HG02943 (cell line): ENCODE measurements at regions not wholly inside any gene's neighbourhood (a gene's known extent, or its start where the extent isn't known, plus 50 kb on each side); places are given as distances from the start of the nearest gene placed in this dataset.

Source experiments
- ATAC-seq: cut with Tn5 transposase; IDR thresholded peaks from one replicate; pipeline ENCODE4 v1.9.1; 2021; ENCODE audit warnings: mild to moderate bottlenecking, low read depth, moderate library complexity; ENCODE audit not compliant: unreplicated experiment

DNA sequence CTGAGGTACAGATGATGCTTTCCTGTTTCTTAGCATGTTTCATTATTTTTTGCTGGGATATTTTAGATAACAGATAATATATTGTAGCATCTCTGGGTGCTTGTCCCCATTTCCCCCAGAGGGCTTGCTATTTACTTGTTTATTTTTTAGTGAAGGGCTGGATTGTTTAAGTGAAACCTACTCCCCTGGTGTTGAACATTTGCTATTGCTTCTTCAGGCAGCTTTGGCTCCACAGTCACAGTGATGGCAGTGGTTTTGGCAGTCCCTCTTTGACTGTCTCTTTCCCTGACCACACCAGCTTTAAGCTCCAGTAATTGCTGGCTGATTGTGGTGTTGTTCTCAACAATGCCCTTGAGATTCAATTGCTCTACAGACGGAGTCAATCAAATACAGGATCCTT is 128.9 kb downstream of the KLF13 start:
- no peak for ATAC-seq

DNA sequence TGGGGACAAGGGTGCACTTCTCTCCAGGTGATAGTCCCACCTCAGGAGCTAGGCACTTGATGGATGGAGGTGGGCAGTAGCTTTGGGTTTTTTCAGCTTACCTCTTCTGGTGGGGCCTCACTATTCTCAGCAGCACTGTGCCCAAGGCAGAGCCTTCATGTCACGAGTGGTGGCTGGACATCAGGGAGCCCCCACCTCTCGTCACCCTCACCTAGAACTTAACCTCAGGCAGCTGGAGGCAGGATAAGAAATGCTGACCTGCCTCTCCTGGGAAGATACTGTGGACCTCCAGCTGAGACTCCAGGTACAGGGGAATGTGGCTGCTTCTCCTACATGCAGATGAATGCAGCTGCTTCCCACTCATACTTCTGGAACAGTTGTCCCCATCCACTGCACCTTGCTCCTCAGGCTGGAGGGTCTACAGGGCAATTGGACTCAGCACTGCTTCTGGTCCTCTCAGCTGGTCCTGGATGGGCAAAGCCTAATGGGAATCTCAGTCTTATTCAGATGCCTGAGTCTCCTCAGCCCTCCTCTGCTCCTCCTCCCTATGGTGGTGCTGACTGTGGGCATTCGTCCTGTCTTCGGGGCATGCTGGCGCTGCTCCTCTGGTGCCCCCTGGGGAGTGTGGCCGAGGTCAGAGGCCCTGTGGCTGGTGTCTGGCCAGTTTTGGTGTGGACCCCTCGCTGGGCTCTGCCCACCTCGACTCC is 129.9 kb downstream of the KLF13 start:
- no peak for ATAC-seq

GRCh38 chr15:31457161-31457560 is 130.5 kb downstream of the KLF13 start:
- no peak for ATAC-seq

DNA sequence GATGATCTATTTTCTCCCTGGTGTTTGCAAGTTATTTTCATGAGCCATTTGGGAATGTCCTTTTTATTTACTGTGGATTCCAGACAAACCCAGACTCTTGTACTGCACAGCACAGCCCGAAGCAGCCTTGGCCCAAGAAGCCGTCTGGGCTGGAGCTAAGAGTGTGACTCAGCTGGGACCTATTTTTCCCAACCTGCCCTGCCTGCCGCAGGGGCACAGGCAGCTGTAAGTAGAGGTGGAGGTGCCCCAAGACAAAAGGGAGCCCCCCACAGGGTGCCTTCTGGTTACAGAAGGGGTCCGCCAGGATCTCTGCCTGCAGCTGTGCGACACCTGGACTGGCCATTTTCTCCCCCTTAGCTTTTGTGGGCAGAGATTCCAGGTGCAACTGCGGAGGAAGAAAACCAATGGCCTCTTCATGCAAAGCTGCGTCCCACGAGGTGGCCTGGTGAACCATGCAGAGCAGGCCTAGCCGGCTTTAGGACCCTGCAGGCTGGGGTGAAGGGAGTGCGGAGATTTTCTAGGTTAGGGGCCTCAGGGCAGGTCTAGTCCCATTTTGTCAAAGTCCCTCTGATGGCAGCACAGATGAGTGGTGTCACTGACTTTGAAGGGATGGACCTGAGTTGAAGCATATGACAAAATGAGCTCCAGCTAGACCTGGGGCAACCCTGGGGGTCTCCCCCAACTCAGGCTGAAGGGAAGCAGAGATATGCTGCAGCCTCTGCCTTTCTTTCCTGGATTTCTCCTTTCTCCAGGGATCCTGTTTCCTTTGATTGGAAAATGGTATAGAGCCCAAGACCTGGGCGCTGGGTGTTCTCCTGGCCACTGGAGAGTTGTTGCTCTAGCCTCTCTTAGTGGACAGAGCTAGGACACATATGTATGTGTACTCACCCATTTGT is 131.2 kb downstream of the KLF13 start:
- no peak for ATAC-seq

DNA sequence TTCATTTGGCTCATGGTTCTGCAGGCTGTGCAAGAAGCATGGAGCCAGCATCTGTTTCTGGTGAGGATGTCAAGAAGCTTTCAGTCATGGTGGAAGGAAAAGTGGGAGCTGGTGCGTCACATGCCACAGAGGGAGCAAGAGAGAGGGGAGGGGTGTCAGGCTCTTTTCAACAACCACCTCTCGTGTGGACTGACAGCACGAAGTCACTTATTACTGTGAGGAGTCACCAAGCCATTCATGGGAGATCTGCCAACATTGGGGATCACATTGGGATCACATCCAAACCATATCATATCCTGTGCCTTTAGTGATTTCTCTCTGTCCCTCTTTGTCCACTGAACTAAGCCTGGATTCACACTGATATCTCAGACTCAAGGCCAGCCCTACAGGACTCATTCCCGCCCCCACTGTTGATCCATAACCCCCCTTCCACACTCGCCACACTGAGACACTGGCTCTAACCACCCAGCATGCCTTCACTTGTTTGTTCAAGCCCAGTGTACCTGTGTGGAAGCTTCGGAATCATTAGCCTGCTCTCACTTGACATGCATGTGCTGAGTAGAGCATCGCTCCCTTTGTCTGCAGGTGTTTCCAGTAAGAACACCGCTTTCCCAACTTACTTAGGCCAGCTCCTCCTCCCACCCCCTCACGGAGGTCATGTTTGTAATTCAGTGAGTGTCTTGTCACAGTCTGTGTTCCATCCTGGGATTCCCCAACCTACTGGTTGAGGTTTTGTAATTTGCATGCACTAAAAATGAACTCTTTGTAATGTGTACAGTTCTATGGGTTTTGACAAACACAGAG is 132.2 kb downstream of the KLF13 start:
- ATAC-seq: peak; percentile 84

DNA sequence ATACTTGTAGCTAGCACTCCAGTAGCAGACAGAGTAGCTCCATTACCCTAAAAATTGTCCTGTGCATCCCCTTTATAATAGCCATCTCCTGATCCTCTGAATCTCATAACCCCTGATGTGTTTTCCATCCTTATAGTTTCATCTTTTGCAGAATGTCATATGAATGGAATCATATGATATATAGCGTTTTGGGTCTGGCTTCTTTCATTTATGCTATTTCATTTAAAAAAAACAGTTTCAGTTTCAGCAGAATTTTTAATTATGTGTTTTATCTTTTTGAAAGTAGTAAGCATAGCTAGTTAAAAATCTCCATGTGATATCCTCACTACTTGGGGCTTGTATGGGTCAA is 132.7 kb downstream of the KLF13 start:
- no peak for ATAC-seq

- ATAC-seq: no peak
Observed at GRCh38 chr15:31461375-31461774, 134.7 kb downstream of the KLF13 start.

- ATAC-seq: no peak
Observed at GRCh38 chr15:31461911-31462480, 135.4 kb downstream of the KLF13 start.

DNA sequence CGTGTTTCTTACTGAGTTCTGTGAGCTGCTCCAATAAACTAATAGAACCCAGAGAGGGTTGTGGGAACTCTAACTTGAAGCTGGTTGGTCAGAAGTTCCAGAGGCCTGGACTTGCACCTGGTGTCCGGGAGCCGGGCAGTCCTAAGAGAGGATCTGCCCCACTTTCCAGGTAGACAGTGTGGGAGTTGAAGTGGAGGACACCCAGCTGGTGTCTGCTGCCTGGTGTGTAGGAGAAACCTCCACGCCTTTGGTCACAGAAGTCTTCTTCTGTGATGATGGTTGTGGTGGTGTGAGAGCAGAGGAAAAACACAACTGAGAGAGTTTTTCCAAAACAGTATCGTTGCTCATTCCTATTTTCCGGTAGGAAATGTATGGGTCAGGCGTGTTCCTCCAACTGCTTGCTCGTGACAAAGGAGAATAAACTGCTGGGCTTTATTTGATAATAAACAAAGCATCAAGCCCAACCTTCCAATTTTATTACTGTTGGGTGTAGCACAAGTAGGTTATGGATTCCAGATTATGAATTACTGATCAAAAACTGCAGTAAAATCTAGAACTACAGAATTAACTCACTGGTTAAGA is 137.0 kb downstream of the KLF13 start:
- no peak for ATAC-seq

GRCh38 chr15:31464216-31465082 is 137.8 kb downstream of the KLF13 start:
- no peak for ATAC-seq

DNA sequence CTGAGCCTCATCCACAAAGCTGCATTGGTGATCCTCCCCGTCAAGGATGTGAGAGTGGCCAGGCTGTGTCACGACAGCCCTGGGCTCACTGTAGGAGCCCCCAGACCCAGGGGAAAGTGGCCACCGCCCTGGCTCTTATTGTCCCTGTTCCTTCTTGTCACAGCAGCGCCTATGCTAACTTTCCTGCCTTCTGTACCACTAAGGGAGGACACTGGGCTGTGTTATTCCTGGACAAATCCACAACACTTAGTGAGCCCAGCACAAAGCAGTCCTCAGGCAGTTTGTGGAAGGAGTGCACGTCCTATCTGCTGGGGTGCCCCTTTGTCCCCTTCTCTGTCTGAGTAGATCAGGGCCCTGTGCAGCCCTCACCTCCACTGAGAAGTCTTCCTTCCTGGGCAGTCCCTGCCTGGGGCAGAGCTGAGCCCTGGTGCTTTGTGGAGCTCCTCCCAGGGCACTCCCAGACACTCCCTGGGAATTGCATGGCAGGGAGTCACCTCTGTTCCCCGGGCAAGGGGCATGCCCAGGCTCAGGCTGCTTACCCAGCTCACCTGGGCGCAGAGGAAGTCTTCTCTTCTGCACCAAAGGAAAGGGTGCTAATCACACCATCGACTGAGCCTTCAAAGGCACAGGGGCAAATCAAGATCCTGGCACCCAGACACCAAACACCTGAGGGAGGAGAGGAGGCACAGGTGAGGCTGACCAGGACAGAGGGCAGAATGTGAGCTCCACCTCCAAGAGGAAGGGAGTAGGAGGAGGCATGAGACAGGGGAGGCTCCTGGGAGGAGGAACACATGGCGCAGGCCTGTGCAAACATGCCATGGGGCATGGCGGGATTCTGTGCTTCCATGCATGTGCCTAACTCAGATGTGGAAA is 138.7 kb downstream of the KLF13 start:
- no peak for ATAC-seq

- no peak for ATAC-seq
Observed at GRCh38 chr15:31467361-31467760, 140.7 kb downstream of the KLF13 start.

DNA sequence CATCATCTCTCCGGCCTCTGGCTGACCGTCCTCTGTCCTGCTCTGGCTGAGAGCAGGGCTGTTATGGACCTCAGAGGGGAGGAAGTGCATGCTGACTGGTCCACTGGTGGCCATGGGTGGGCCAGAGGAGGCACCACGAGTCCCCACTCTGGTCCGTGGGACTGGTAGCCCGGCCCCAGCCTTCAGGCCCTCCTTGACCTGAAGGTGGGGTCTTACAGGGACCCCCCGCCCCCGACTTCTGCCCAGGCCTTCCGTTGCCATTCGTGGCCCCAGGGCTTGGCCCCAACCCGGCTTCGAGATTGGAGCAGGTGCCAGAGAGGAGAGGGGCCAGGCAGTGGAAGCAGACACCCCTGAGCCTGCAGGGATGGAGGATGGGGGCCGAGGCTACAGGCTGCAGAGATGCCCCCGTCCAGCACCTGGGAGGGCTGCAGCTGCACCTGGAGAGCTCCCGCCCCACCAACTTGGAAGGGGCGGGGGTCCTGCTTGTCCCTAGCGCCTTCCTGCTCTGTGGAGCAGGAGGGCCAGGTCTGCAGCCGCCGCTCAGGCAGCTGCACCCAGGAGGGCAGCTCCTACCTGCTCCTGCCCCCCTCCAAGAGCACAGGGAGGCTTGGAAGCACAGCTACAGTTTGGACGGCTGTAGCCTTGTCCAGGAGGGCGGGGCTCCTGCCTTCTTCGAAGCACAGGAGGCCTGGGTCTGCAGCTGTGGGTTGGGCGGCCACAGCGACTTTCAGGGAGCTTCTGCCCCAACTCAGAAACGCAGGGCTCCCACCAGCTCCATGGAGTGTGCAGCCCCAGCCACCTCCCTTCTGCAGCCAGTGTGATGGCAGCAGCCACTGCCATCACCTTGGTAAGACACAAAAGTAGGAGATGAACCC is 142.5 kb downstream of the KLF13 start:
- ATAC-seq: no peak

DNA sequence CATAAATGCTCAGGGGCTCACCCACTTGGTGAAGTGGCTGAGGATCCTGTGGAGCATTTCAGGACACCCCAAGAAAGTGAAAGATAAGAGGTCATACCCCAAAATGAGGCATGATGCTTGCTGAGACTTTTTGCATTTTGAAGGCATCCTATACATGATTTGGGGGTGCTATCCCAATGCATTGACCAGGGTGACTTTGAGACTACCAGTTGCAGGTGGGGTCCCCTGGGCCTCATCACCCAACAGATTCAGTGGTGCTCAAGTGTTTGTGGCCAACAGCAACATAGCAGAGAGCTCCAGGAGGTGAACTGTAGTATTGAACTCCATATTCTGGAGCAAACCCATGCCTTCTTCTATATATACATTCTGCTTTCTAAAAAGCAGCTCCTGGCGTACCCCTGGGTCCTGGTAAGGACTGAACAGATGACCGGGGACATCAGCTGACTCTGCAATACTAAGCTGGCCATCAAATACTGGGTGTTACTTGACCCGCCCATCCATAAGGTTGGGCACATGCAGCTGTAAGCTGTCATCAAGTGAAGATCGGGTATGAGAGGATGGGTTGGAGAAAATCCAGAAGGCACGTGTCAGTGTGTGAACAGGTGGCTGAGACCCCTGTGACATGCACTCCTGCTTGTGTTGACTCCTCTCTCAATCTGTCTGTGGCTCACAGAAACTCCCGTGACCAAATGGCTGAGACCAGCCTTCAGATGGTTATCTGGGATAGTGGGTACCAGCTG is 143.3 kb downstream of the KLF13 start:
- ATAC-seq: no peak

- no peak for ATAC-seq
Observed at GRCh38 chr15:31470756-31471155, 144.1 kb downstream of the KLF13 start.

DNA sequence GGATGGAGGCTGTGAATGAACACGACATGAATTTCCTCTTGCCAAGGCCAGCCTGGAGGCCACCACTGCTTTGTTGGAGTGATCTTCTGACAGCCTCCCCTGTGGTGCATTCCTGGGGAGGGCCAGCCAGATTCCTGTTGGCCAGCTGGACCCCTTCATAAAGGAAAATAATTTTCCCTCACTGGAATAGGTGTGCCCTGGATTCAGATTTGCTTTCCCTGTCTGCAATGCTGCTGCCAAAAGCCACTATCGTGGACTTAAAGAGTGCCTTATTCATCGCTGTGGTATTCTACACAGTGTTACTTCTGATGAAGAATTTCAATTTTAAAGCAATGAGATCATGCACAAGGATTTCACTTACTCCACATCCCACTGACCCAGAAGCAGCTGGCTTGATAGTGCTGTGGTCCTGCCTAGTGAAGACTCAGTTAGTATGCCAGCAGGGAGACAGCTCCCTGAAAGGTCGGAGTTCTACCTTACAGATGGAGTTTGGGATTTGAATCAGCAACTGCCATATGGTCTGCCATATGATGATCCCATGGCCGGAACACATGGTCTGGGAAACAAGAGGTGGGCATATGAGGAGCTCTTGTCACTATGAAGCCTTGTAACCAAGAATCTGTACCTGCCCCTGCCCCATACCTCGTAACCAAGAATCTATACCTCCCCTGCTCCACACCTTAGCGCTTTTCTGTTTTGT is 145.2 kb downstream of the KLF13 start:
- no peak for ATAC-seq
